ENCODE measurements at regions not wholly inside any gene's neighbourhood (a gene's known extent, or its start where the extent isn't known, plus 50 kb on each side); places are given as distances from the start of the nearest gene placed in this dataset.

DNA sequence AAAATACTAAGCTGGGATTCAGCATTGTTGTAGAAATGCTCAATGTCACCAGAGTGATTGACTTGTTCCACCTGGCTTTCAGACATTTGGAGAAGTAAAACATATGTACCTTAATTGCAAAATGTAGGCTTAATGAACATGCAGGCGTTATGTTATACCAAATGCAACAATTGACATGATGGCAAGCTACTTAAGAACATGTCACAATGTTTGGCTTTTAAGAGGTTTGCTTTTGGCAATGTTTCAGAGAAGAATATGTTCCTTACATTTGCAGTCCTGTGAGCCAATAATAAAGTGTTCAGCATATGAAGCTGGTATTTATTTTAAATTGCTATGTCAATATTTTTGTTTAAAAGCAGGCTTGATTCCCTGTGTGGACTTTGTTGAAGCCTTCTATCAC lies 111.7 kb upstream of the NUDT12 start:
- Histone ChIP-seq H3K9ac (ENCODE audit: low read length) (no peak overlapping the region), H3K9me2 (ENCODE audit: insufficient read depth) (no peaks in the 10 kb centered on the region), H3K4me1 (ENCODE audit: control insufficient read depth in 1 of 2, insufficient read depth in 2 of 2, low read length in 2 of 2) (peaks cover 0 to 4% of the 10 kb centered on the region in 2 experiments; a peak in 1 of 4 replicates), H3K4me3 (replicated peaks in 1 of 2; ENCODE audit: low read depth in 1 of 2, low read length in 2 of 2) (no peak overlapping the region), H3K9me3 (ENCODE audit: control insufficient read depth in 1 of 2, insufficient read depth in 1 of 2, low read depth in 1 of 2, low read length in 2 of 2) (no peaks in the 10 kb centered on the region), H3K27me3 (ENCODE audit: insufficient read depth, low read length) (no peaks in the 10 kb centered on the region), H3K27ac (ENCODE audit: low read depth, low read length) (no peak overlapping the region), H3K79me2 (ENCODE audit: insufficient read depth, low read length) (no peaks in the 10 kb centered on the region), H3K4me2 (ENCODE audit: low read length) (no peak overlapping the region), H2AFZ (ENCODE audit: low read depth, low read length, poor library complexity, severe bottlenecking) (no peak overlapping the region), H4K20me1 (ENCODE audit: insufficient read depth) (no peaks in the 10 kb centered on the region), H3K36me3 (ENCODE audit: control insufficient read depth in 1 of 2, insufficient read depth in 2 of 2, low read length in 2 of 2) (no peaks in the 10 kb centered on the region)
- ChIA-PET RAD21 (ENCODE audit: low non-redundant PET in 1 of 2, low total read pairs in 2 of 2, uncharacterized antibody in 2 of 2, unreplicated experiment in 2 of 2) (no interaction called here), POLR2A (no interaction called here), CTCF (no interaction called here)
- no peak for ATAC-seq
- TF ChIP-seq POLR2A (IDR thresholded peaks at IDR 0.05; ENCODE audit: borderline replicate concordance, extremely low read depth, insufficient read depth, insufficient read length) (no peak), ZNF274 (IDR thresholded peaks at IDR 0.05; ENCODE audit: low read depth, low read length) (no peak), CBX3 (IDR thresholded peaks at IDR 0.05; ENCODE audit: low read depth) (no peak), CEBPB (IDR thresholded peaks at IDR 0.05; ENCODE audit: low read depth) (no peak), ZFX (IDR thresholded peaks at IDR 0.05) (no peak), EZH2 (IDR thresholded peaks at IDR 0.05) (no peak), JUND (IDR thresholded peaks at IDR 0.05) (no peak), POLR2AphosphoS5 (IDR thresholded peaks at IDR 0.05; ENCODE audit: low read depth, low read length) (no peak), RAD21 (IDR thresholded peaks at IDR 0.05; ENCODE audit: low read depth) (no peak)
- TF ChIP-seq, protein P1, sequence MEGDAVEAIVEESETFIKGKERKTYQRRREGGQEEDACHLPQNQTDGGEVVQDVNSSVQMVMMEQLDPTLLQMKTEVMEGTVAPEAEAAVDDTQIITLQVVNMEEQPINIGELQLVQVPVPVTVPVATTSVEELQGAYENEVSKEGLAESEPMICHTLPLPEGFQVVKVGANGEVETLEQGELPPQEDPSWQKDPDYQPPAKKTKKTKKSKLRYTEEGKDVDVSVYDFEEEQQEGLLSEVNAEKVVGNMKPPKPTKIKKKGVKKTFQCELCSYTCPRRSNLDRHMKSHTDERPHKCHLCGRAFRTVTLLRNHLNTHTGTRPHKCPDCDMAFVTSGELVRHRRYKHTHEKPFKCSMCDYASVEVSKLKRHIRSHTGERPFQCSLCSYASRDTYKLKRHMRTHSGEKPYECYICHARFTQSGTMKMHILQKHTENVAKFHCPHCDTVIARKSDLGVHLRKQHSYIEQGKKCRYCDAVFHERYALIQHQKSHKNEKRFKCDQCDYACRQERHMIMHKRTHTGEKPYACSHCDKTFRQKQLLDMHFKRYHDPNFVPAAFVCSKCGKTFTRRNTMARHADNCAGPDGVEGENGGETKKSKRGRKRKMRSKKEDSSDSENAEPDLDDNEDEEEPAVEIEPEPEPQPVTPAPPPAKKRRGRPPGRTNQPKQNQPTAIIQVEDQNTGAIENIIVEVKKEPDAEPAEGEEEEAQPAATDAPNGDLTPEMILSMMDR (IDR thresholded peaks at IDR 0.05 in 2 of 3, conservative IDR thresholded peaks at IDR 0.05 in 1 of 3; ENCODE audit: borderline replicate concordance in 1 of 3, insufficient read depth in 1 of 3, low read depth in 2 of 3, low read length in 2 of 3), result no peak
- intact Hi-C loops (cut with micrococcal nuclease), result no loop called here
- DNase-seq (ENCODE audit: low read depth, low spot score), result no peak
- no TSS peak for BruUV-seq (replicated peaks)

GRCh38 chr5:103669615-103670014 lies 107.0 kb upstream of the NUDT12 start:
- POLR2A ChIA-PET, result no interaction called here
- H3K4me3 ChIP-seq (replicated peaks in 1 of 2; ENCODE audit: low read depth in 1 of 2, low read length in 2 of 2), result no peak overlapping the region
- ATAC-seq, result no peak
- RAD21 ChIA-PET (ENCODE audit: low non-redundant PET in 1 of 2, low total read pairs in 2 of 2, uncharacterized antibody in 2 of 2, unreplicated experiment in 2 of 2), result no interaction called here
- no peaks in the 10 kb centered on the region for H3K9me3 ChIP-seq (ENCODE audit: control insufficient read depth in 1 of 2, insufficient read depth in 1 of 2, low read depth in 1 of 2, low read length in 2 of 2)
- no peaks in the 10 kb centered on the region for H4K20me1 ChIP-seq (ENCODE audit: insufficient read depth)
- no peak overlapping the region for H3K9ac ChIP-seq (ENCODE audit: low read length)
- no peaks in the 10 kb centered on the region for H3K36me3 ChIP-seq (ENCODE audit: control insufficient read depth in 1 of 2, insufficient read depth in 2 of 2, low read length in 2 of 2)
- no peak overlapping the region for H3K27ac ChIP-seq (ENCODE audit: low read depth, low read length)
- CTCF ChIA-PET, result no interaction called here
- H3K9me2 ChIP-seq (ENCODE audit: insufficient read depth), result no peaks in the 10 kb centered on the region
- no peak for DNase-seq (ENCODE audit: low read depth, low spot score)
- no peaks in the 10 kb centered on the region for H3K27me3 ChIP-seq (ENCODE audit: insufficient read depth, low read length)
- intact Hi-C loops (cut with micrococcal nuclease), result no loop called here
- H3K4me2 ChIP-seq (ENCODE audit: low read length), result no peak overlapping the region
- no peak overlapping the region for H2AFZ ChIP-seq (ENCODE audit: low read depth, low read length, poor library complexity, severe bottlenecking)
- no peak for TF ChIP-seq YY1 (IDR thresholded peaks at IDR 0.05; ENCODE audit: extremely low read depth, insufficient replicate concordance, low read depth, low read length)
- no peak for TF ChIP-seq ATF3 (IDR thresholded peaks at IDR 0.05)
- no peak for TF ChIP-seq SP1 (IDR thresholded peaks at IDR 0.05; ENCODE audit: low read depth)
- no peak for TF ChIP-seq REST (IDR thresholded peaks at IDR 0.05; ENCODE audit: low read depth)
- no peak for TF ChIP-seq EZH2 (IDR thresholded peaks at IDR 0.05)
- TF ChIP-seq EZH2phosphoT487 (IDR thresholded peaks at IDR 0.05; ENCODE audit: borderline replicate concordance), result no peak
- no peaks in the 10 kb centered on the region for H3K79me2 ChIP-seq (ENCODE audit: insufficient read depth, low read length)
- H3K4me1 ChIP-seq (ENCODE audit: control insufficient read depth in 1 of 2, insufficient read depth in 2 of 2, low read length in 2 of 2), result peaks cover 0 to 4% of the 10 kb centered on the region in 2 experiments; a peak in 2 of 4 replicates
- no TSS peak for BruUV-seq (replicated peaks)

Measured in HCT116 (cell line).